Mesodermal cell (in vitro differentiated cells): ENCODE measurements at regions not wholly inside any gene's neighbourhood (a gene's known extent, or its start where the extent isn't known, plus 50 kb on each side); places are given as distances from the start of the nearest gene placed in this dataset.

ENCODE experiments used
- H3K27ac ChIP-seq: 2 replicates; pipeline ENCODE4 v1.7.0; 2013; ENCODE audit warnings: mild to moderate bottlenecking, low read depth, low read length, moderate library complexity; ENCODE audit not compliant: severe bottlenecking
- H3K36me3 ChIP-seq: 2 replicates; pipeline ENCODE4 v1.7.1; 2013; ENCODE audit warnings: mild to moderate bottlenecking, low read length, moderate library complexity; ENCODE audit not compliant: control insufficient read depth, insufficient read depth
- H3K4me1 ChIP-seq: one replicate; pipeline ENCODE4 v1.7.1; 2013; ENCODE audit warnings: mild to moderate bottlenecking, low read length; ENCODE audit not compliant: insufficient read depth, control insufficient read depth, poor library complexity, severe bottlenecking
- H3K4me3 ChIP-seq: 2 replicates; pipeline ENCODE4 v1.7.0; 2013; ENCODE audit warnings: low read length, control low read depth, mild to moderate bottlenecking; ENCODE audit not compliant: insufficient read depth, poor library complexity, severe bottlenecking; ENCODE audit errors: extremely low read depth
- H3K9me3 ChIP-seq: 2 replicates; pipeline ENCODE4 v1.7.1; 2013; ENCODE audit warnings: mild to moderate bottlenecking, low read length, moderate library complexity; ENCODE audit not compliant: control insufficient read depth
- WGBS, 2 experiments: methylation state at CpG; one replicate each; pipeline ENCODE4 v1.1.5; 2013; ENCODE audit warnings: missing lambda C conversion rate in 2 of 2; ENCODE audit not compliant: insufficient coverage in 2 of 2; 5-methylcytosine and 5-hydroxymethylcytosine counted together

- Histone ChIP-seq H3K36me3 (no peaks in the 10 kb centered on the region), H3K4me1 (no peaks in the 10 kb centered on the region), H3K9me3 (no peaks in the 10 kb centered on the region), H3K27ac (no peak overlapping the region), H3K4me3 (no peak overlapping the region)
Observed at GRCh38 chr17:70624211-70624610, 454.9 kb downstream of the KCNJ2 start.

GRCh38 chr17:70629902-70630301, 460.6 kb downstream of the KCNJ2 start:
- H3K4me1 ChIP-seq, result no peaks in the 10 kb centered on the region
- no peak overlapping the region for H3K4me3 ChIP-seq
- no CpG with 5 or more reads among the region's 4 CpGs for WGBS, 2 experiments
- H3K27ac ChIP-seq, result no peak overlapping the region
- no peaks in the 10 kb centered on the region for H3K9me3 ChIP-seq
- H3K36me3 ChIP-seq, result no peaks in the 10 kb centered on the region

- Histone ChIP-seq H3K36me3 (no peaks in the 10 kb centered on the region), H3K9me3 (no peaks in the 10 kb centered on the region), H3K4me1 (no peaks in the 10 kb centered on the region), H3K4me3 (no peak overlapping the region), H3K27ac (no peak overlapping the region)
- WGBS, 2 experiments, result 30 to 42% methylated on average over 1 of the region's 2 CpGs
Observed at GRCh38 chr17:70636517-70637133, 467.3 kb downstream of the KCNJ2 start.

- no peak overlapping the region for H3K4me3 ChIP-seq
- no peaks in the 10 kb centered on the region for H3K4me1 ChIP-seq
- no peak overlapping the region for H3K27ac ChIP-seq
- H3K36me3 ChIP-seq, result no peaks in the 10 kb centered on the region
- H3K9me3 ChIP-seq, result peaks cover 6% of the 10 kb centered on the region
- no CpG with 5 or more reads among the region's 2 CpGs for WGBS, 2 experiments
Observed at GRCh38 chr17:70642059-70642458, 472.7 kb downstream of the KCNJ2 start.

- Histone ChIP-seq H3K4me3 (no peak overlapping the region), H3K27ac (no peak overlapping the region), H3K9me3 (peaks cover 6% of the 10 kb centered on the region), H3K36me3 (no peaks in the 10 kb centered on the region), H3K4me1 (no peaks in the 10 kb centered on the region)
- WGBS, 2 experiments, result 89% methylated on average over 1 of the region's 2 CpGs; no CpG with 5 or more reads in 1 of the 2 experiments
Observed at GRCh38 chr17:70644096-70644495, 474.8 kb downstream of the KCNJ2 start.

- H3K4me3 ChIP-seq, result no peak overlapping the region
- H3K36me3 ChIP-seq, result no peaks in the 10 kb centered on the region
- no peak overlapping the region for H3K27ac ChIP-seq
- H3K9me3 ChIP-seq, result peaks cover 6% of the 10 kb centered on the region
- WGBS, 2 experiments, result 100% methylated on average over 1 of the region's 1 CpG; no CpG with 5 or more reads in 1 of the 2 experiments
- H3K4me1 ChIP-seq, result no peaks in the 10 kb centered on the region
Observed at GRCh38 chr17:70646673-70647072, 477.3 kb downstream of the KCNJ2 start.

- no peaks in the 10 kb centered on the region for H3K4me1 ChIP-seq
- H3K27ac ChIP-seq, result no peak overlapping the region
- no peak overlapping the region for H3K4me3 ChIP-seq
- peaks cover 6% of the 10 kb centered on the region for H3K9me3 ChIP-seq
- H3K36me3 ChIP-seq, result no peaks in the 10 kb centered on the region
Observed at GRCh38 chr17:70648166-70648565, 478.8 kb downstream of the KCNJ2 start.

- H3K27ac ChIP-seq, result no peak overlapping the region
- H3K4me1 ChIP-seq, result no peaks in the 10 kb centered on the region
- H3K4me3 ChIP-seq, result no peak overlapping the region
- no peaks in the 10 kb centered on the region for H3K36me3 ChIP-seq
- H3K9me3 ChIP-seq, result no peaks in the 10 kb centered on the region
- WGBS, 2 experiments, result 100% methylated on average over 1 of the region's 3 CpGs
Observed at GRCh38 chr17:70653850-70654249, 484.5 kb downstream of the KCNJ2 start.

GRCh38 chr17:70654706-70655105, 485.4 kb downstream of the KCNJ2 start:
- WGBS, 2 experiments, result 80% methylated on average over 1 of the region's 3 CpGs; no CpG with 5 or more reads in 1 of the 2 experiments
- H3K4me3 ChIP-seq, result no peak overlapping the region
- H3K9me3 ChIP-seq, result no peaks in the 10 kb centered on the region
- no peak overlapping the region for H3K27ac ChIP-seq
- no peaks in the 10 kb centered on the region for H3K36me3 ChIP-seq
- no peaks in the 10 kb centered on the region for H3K4me1 ChIP-seq

- Histone ChIP-seq H3K9me3 (no peaks in the 10 kb centered on the region), H3K4me3 (no peak overlapping the region), H3K4me1 (no peaks in the 10 kb centered on the region), H3K27ac (no peak overlapping the region), H3K36me3 (no peaks in the 10 kb centered on the region)
- no CpG with 5 or more reads among the region's 2 CpGs for WGBS, 2 experiments
Observed at GRCh38 chr17:70655176-70655958, 486.0 kb downstream of the KCNJ2 start.

- Histone ChIP-seq H3K9me3 (no peaks in the 10 kb centered on the region), H3K4me1 (no peaks in the 10 kb centered on the region), H3K4me3 (no peak overlapping the region), H3K27ac (no peak overlapping the region), H3K36me3 (no peaks in the 10 kb centered on the region)
- WGBS, 2 experiments, result 84% methylated on average over 2 of the region's 3 CpGs
Observed at GRCh38 chr17:70658317-70658716, 489.0 kb downstream of the KCNJ2 start.
